ENCODE measurements at regions not wholly inside any gene's neighbourhood (a gene's known extent, or its start where the extent isn't known, plus 50 kb on each side); places are given as distances from the start of the nearest gene placed in this dataset.
A peak's percentile ranks its signal among the peaks of the same experiment; 100 is the strongest.

DNA sequence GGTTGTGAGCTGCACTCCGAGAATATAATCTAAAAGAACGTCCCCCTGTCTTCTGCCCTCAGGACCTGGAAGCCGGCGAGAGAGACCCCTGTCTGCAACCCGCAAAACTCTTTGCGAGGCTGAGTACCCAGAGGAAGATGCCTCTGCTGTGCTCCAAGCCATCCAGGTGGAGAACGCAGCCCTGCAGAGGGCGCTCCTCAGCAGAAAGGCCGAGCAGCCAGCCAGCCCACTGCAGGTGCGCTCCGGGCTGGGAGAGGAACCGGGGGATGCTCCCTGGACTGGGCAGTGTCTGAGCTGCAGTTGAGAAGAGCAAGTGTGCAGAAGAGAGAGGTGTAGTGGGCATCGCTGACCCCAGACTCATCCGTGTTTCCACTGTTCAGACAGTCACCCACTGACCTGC, 148.3 kb downstream of the KATNIP start:
- DNase-seq (ENCODE audit: low spot score), result no peak
- TF ChIP-seq, protein P1, sequence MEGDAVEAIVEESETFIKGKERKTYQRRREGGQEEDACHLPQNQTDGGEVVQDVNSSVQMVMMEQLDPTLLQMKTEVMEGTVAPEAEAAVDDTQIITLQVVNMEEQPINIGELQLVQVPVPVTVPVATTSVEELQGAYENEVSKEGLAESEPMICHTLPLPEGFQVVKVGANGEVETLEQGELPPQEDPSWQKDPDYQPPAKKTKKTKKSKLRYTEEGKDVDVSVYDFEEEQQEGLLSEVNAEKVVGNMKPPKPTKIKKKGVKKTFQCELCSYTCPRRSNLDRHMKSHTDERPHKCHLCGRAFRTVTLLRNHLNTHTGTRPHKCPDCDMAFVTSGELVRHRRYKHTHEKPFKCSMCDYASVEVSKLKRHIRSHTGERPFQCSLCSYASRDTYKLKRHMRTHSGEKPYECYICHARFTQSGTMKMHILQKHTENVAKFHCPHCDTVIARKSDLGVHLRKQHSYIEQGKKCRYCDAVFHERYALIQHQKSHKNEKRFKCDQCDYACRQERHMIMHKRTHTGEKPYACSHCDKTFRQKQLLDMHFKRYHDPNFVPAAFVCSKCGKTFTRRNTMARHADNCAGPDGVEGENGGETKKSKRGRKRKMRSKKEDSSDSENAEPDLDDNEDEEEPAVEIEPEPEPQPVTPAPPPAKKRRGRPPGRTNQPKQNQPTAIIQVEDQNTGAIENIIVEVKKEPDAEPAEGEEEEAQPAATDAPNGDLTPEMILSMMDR (IDR thresholded peaks at IDR 0.05; ENCODE audit: extremely low read depth, missing control alignments), result peak; percentile 22

DNA sequence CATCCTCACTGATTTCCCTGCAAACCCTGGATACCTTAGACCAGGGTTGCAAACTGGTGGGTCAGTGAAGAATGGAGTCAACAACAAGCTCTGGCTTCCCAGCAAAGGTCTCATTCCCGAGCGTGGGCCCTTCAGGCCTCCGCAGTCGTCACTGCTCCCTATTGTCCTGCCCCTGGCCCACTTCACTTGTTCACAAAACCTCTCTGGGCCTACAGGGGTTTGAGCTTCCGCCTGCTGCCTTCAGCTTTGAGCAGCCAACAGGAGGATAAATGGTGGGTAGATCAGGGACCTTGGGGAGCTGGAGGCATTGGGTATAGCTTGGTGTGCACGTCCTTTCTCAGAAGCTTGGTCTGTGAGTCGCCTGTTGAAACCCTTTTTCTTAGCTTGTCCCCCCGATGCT, 148.8 kb downstream of the KATNIP start:
- TF ChIP-seq, protein P1 (IDR thresholded peaks at IDR 0.05; ENCODE audit: extremely low read depth, missing control alignments), result no peak
- no peak for DNase-seq (ENCODE audit: low spot score)

DNA sequence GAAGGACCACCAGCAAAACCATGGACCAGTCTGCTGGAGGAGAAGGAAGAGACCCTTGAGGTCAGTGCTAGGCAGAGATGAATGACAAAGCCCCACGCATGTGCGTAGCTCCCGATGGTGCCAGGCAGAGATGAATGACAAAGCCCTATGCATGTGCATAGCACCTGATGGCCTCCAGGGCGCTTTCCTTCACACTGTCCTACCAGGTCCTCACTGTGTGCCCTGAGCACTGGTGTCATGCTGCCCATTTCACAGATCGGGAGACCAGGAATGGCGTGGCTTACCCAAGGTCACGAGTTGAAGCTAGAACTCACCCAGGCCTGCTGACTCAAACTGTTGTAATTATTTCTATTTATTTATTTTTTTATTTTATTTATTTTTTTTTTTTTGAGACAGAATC, 149.6 kb downstream of the KATNIP start:
- TF ChIP-seq, protein P1 (IDR thresholded peaks at IDR 0.05; ENCODE audit: extremely low read depth, missing control alignments), result no peak
- no peak for DNase-seq (ENCODE audit: low spot score)

DNA sequence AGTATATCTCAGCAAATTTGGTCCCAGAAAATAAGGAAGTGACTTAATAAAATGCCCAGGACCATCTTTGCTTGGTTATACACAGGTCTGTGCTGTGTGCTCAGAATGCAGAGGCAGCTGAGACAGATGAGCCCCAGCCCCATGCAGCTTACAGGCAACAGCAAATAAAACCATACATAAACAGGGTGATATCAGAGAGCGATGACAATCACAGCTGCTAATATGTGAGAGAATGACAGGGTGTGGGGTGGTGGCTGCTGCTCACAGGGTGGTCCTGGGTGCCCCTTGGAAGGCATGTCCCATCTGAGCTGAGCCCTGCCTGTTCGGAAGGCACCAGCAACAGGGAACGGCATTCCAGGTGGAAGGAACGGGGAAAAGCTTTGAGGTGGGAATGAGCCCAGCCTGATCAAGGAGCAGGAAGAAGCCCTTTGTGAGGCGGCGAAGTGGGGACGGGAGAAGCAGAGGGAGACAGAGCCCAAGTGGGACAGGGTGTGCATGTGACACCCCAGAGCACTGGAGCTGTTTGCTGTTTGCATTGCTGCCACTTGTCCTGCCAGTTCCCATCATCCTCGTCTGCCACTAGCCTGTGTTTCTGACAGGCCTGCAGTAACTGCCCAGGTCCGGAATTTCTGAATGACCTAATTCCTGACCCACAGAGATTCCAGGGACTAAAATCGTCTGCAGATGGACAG, 150.5 kb downstream of the KATNIP start:
- TF ChIP-seq, protein P1 (IDR thresholded peaks at IDR 0.05; ENCODE audit: extremely low read depth, missing control alignments), result no peak
- DNase-seq (ENCODE audit: low spot score), result no peak

DNA sequence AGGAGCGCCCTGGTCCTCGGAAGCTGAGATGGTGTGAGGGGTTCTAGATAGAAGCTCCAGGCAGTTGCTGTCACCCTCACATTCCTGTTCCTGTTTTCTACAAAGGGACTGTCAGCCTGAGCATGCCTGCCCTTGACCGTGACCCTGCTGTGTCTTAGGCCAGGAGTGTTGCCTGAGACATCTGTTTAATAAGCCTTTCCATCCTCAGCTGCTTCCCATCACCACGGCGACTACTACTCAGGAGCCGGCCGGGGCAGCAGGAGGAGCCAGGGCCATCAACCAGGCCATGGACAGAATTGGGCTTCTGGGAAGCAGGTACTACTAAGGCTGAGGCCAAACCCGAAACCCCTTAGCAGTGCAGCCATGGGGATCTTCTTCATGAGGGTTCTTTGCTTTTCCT, 151.4 kb downstream of the KATNIP start:
- TF ChIP-seq, protein P1 (IDR thresholded peaks at IDR 0.05; ENCODE audit: extremely low read depth, missing control alignments), result no peak
- no peak for DNase-seq (ENCODE audit: low spot score)

DNA sequence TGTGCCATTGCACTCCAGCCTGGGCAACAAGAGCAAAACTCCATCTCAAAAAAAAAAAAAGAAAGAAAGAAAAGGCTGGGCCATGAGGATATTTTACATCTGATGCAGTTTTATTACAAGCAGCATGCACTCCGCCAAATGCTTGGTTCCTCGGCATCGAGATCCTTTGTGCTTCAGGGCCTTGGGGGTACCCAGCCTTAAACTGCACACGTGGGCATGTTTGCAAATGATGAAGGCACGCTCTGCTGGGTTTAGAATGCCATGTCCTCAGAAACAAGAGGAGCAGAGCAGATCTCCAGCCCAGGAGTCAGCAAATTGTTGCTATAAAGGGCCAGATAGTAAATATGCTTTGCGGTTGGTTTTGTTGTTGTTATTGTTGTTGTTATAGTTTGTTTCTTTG, 153.2 kb downstream of the KATNIP start:
- no peak for DNase-seq (ENCODE audit: low spot score)
- TF ChIP-seq, protein P1 (IDR thresholded peaks at IDR 0.05; ENCODE audit: extremely low read depth, missing control alignments), result no peak

DNA sequence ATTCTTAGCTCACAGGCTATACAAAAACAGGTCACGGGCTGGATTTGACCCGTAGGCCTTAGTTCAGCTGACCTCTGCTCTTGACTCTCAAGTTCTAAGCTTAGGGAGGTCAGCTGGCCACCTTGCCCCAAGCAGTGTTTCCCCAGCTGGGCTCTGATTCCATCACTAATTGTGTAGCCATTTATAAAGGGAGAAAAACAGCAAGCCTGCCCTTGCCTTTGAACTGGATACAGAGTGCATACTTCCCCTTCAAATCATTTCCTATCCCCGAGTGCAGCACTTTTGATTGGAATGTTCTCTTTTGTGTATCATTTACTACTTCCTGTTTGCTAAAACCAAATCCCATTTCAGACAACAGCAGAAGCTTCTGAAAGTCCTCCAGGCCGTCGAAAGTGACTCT, 153.6 kb downstream of the KATNIP start:
- DNase-seq (ENCODE audit: low spot score), result no peak
- TF ChIP-seq, protein P1 (IDR thresholded peaks at IDR 0.05; ENCODE audit: extremely low read depth, missing control alignments), result no peak
